Central memory CD8-positive, alpha-beta T cell (primary cell): ENCODE measurements at regions not wholly inside any gene's neighbourhood (a gene's known extent, or its start where the extent isn't known, plus 50 kb on each side); places are given as distances from the start of the nearest gene placed in this dataset.
A peak's percentile ranks its signal among the peaks of the same experiment; 100 is the strongest.
"Not testable (repeated sequence)": the region's sequence is repeated elsewhere in the genome, so short reads cannot be mapped to it uniquely, and the experiment has no call there.

Experiments
- ATAC-seq: fragments of 150-1000 bp; cut with Tn5 transposase; replicated peaks from 2 replicates; pipeline ENCODE4 v1.10.0; 2022; ENCODE audit warnings: mild to moderate bottlenecking, moderate FRiP score, moderate number of reproducible peaks; ENCODE audit not compliant: poor library complexity, severe bottlenecking; ENCODE audit errors: extremely low read depth
- DNase-seq, 2 donors: peaks; one replicate each; pipeline ENCODE4 v3.0.0; 2021; ENCODE audit warnings: low spot score in 2 of 2
- H3K27ac Mint-ChIP-seq: one replicate; pipeline ENCODE4 v1.8.0; 2022; ENCODE audit warnings: low read depth, mild to moderate bottlenecking, moderate library complexity, mixed read lengths
- H3K27me3 Mint-ChIP-seq: one replicate; pipeline ENCODE4 v1.8.0; 2022; ENCODE audit warnings: mixed read lengths
- H3K36me3 Mint-ChIP-seq: one replicate; pipeline ENCODE4 v1.8.0; 2022; ENCODE audit warnings: mild to moderate bottlenecking, moderate library complexity, mixed read lengths; ENCODE audit not compliant: insufficient read depth
- H3K4me1 Mint-ChIP-seq: one replicate; pipeline ENCODE4 v1.8.0; 2022; ENCODE audit warnings: mixed read lengths
- H3K4me3 Mint-ChIP-seq: one replicate; pipeline ENCODE4 v1.8.0; 2022; ENCODE audit warnings: mild to moderate bottlenecking, moderate library complexity, mixed read lengths
- H3K9me3 Mint-ChIP-seq: one replicate; pipeline ENCODE4 v1.8.0; 2022; ENCODE audit warnings: mixed read lengths

DNA sequence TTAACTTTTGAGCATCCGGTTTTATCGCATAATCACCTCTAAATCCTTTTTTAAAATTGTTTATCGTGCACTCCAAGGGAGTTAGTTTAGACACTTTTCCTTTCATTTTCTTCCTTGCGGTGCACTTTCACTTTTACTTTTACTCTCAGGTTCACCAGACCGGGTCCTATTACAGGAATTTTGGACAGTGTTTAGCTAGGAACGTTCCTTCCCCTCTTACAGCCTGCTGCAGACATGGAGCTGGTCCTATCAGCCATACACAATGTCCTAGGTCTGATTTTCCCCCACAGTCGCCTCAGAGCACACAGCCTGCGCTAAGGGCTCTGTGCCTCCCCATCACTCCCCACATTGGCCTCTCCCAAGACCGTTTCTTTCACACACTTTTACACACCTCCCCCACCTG lies 103.9 kb downstream of the ALG10 start:
- Mint-ChIP-seq H3K27ac (peak overlapping the region; percentile 45), H3K36me3 (no peaks in the 10 kb centered on the region), H3K4me1 (peaks cover 17% of the 10 kb centered on the region), H3K4me3 (peak overlapping the region; percentile 67), H3K27me3 (peaks cover 23% of the 10 kb centered on the region), H3K9me3 (peaks cover 5% of the 10 kb centered on the region)
- DNase-seq (no peak), ATAC-seq (no peak)

DNA sequence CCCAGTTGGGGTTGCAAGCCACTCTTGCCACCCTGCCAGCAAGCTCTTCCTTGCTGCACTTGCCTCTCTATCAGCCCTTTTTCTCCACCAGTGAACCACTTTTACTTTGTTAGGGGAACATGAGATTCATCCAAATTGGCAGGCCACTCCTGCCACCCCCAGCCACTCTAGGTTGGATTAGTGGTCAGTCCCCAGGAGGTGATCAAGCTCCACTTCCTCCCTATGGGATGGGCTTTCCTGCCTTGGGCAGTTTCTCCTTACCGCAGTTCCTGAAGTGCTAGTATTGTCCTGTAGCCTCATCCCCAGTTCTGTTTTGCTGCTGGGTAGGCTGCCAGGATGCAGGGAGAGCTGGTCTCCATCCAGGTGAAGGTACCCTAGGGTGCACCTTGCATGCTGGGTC lies 104.5 kb downstream of the ALG10 start:
- ATAC-seq (no peak), DNase-seq (no peak)
- H3K9me3 Mint-ChIP-seq: peaks cover 5% of the 10 kb centered on the region
- peaks cover 17% of the 10 kb centered on the region for H3K4me1 Mint-ChIP-seq
- H3K36me3 Mint-ChIP-seq: no peaks in the 10 kb centered on the region
- peak overlapping the region; percentile 67 for H3K4me3 Mint-ChIP-seq
- H3K27ac Mint-ChIP-seq: peak overlapping the region; percentile 45
- H3K27me3 Mint-ChIP-seq: peaks cover 23% of the 10 kb centered on the region

GRCh38 chr12:34127379-34127778 lies 105.1 kb downstream of the ALG10 start:
- not testable (repeated sequence) for DNase-seq, H3K4me3 Mint-ChIP-seq, ATAC-seq, H3K27ac Mint-ChIP-seq, H3K9me3 Mint-ChIP-seq, H3K36me3 Mint-ChIP-seq
- peaks cover 23% of the 10 kb centered on the region for H3K27me3 Mint-ChIP-seq
- peaks cover 17% of the 10 kb centered on the region for H3K4me1 Mint-ChIP-seq

DNA sequence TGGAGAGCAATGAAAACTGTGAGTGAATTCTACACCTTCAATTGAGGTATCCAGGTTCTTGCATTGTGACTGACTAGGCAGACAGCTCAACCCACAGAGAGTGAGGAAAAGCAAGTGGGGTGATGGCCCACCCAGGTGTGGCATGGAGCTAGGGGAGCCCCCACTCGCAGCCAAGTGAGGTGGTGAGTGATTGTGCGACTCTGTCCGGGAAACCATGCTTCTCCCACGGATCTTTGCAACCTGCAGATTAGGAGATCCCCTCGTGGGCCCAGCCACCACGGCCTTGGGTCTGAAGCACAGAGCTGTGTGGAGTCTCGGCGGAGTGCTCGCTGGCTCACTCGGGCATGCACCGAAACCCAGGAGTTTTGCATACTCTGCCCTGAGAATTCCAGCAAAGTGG lies 120.1 kb downstream of the ALG10 start:
- H3K9me3 Mint-ChIP-seq: no peaks in the 10 kb centered on the region
- H3K36me3 Mint-ChIP-seq: no peaks in the 10 kb centered on the region
- DNase-seq: no peak
- peaks cover 21% of the 10 kb centered on the region for H3K27me3 Mint-ChIP-seq
- no peak overlapping the region for H3K27ac Mint-ChIP-seq
- H3K4me3 Mint-ChIP-seq: no peak overlapping the region
- H3K4me1 Mint-ChIP-seq: no peaks in the 10 kb centered on the region
- ATAC-seq: no peak

DNA sequence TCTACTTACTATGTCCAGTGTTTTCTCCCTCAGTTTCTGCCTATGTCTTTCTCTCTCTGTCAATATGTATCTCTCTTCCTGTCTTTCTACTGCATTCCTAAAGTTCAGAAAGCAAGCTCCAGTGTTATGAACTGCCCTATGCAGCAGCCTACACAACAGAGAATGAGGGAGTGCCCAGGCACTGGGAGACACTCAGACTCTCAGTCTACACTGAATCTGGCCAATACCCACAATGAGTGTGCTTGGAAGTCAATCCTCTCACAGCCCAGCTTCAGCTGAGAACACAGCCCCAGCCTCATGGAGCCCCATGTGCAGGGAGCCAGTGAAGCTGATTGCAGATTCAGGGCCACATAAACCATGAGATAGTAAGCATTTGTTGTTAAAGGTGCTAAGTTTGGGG lies 128.7 kb downstream of the ALG10 start:
- peaks cover under 1% of the 10 kb centered on the region for H3K27me3 Mint-ChIP-seq
- no peak overlapping the region for H3K27ac Mint-ChIP-seq
- no peak for ATAC-seq
- no peaks in the 10 kb centered on the region for H3K9me3 Mint-ChIP-seq
- no peaks in the 10 kb centered on the region for H3K36me3 Mint-ChIP-seq
- H3K4me3 Mint-ChIP-seq: no peak overlapping the region
- DNase-seq: no peak
- H3K4me1 Mint-ChIP-seq: no peaks in the 10 kb centered on the region

DNA sequence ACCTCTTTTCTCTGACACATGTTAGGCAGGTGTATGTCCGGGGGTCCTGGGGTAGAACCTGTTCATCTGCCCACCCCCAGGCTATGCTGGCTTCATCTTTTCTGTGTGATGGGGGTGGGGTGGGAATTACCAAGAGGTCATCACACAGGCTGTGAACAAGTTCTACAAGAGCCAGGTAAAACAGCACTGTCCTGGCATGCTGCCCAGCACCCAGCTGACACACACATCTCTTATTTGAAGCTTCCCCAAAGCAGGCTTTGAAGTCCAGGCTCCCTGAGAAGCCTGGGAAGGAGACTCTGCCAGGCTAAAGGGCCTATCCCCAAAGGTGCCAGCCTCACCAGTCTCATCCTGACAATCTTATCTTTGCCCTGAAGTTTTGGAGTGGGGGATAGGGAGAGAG lies 141.1 kb downstream of the ALG10 start:
- no peak for ATAC-seq
- Mint-ChIP-seq H3K27ac (no peak overlapping the region), H3K9me3 (no peaks in the 10 kb centered on the region), H3K4me1 (no peaks in the 10 kb centered on the region), H3K4me3 (no peak overlapping the region), H3K36me3 (no peaks in the 10 kb centered on the region), H3K27me3 (peaks cover 23% of the 10 kb centered on the region)
- DNase-seq: no peak

- H3K27me3 Mint-ChIP-seq: peaks cover 9% of the 10 kb centered on the region
- no peaks in the 10 kb centered on the region for H3K4me1 Mint-ChIP-seq
- DNase-seq (no peak), ATAC-seq (no peak)
- H3K36me3 Mint-ChIP-seq: no peaks in the 10 kb centered on the region
- H3K27ac Mint-ChIP-seq: no peak overlapping the region
- H3K4me3 Mint-ChIP-seq: no peak overlapping the region
- no peaks in the 10 kb centered on the region for H3K9me3 Mint-ChIP-seq
Measured at GRCh38 chr12:34166427-34167060, 144.2 kb downstream of the ALG10 start.

GRCh38 chr12:34168507-34168906 lies 146.2 kb downstream of the ALG10 start:
- H3K4me1 Mint-ChIP-seq: not testable (repeated sequence)

GRCh38 chr12:34186492-34186891 lies 164.2 kb downstream of the ALG10 start:
- no peak overlapping the region for H3K27ac Mint-ChIP-seq
- H3K4me1 Mint-ChIP-seq: no peaks in the 10 kb centered on the region
- no peak for ATAC-seq
- DNase-seq: no peak
- H3K4me3 Mint-ChIP-seq: no peak overlapping the region
- peaks cover 14% of the 10 kb centered on the region for H3K27me3 Mint-ChIP-seq
- H3K9me3 Mint-ChIP-seq: no peaks in the 10 kb centered on the region
- H3K36me3 Mint-ChIP-seq: no peaks in the 10 kb centered on the region

More at GRCh38 chr12:34168507-34168906, 146.2 kb downstream of the ALG10 start:
- not testable (repeated sequence) for H3K36me3 Mint-ChIP-seq, H3K9me3 Mint-ChIP-seq, ATAC-seq, H3K27ac Mint-ChIP-seq, H3K4me3 Mint-ChIP-seq, H3K27me3 Mint-ChIP-seq, DNase-seq

GRCh38 chr12:34188974-34189373 lies 166.7 kb downstream of the ALG10 start:
- no peak for DNase-seq
- no peaks in the 10 kb centered on the region for H3K4me1 Mint-ChIP-seq
- no peak overlapping the region for H3K27ac Mint-ChIP-seq
- ATAC-seq: no peak
- no peaks in the 10 kb centered on the region for H3K9me3 Mint-ChIP-seq
- no peak overlapping the region for H3K4me3 Mint-ChIP-seq
- H3K27me3 Mint-ChIP-seq: peaks cover 18% of the 10 kb centered on the region
- no peaks in the 10 kb centered on the region for H3K36me3 Mint-ChIP-seq

- Mint-ChIP-seq H3K27ac (no peak overlapping the region), H3K27me3 (peaks cover 29% of the 10 kb centered on the region), H3K4me3 (no peak overlapping the region), H3K36me3 (peaks cover 2% of the 10 kb centered on the region), H3K4me1 (no peaks in the 10 kb centered on the region), H3K9me3 (no peaks in the 10 kb centered on the region)
- DNase-seq (no peak), ATAC-seq (no peak)
Measured at GRCh38 chr12:34190054-34190453, 167.8 kb downstream of the ALG10 start.

- Mint-ChIP-seq H3K9me3 (no peaks in the 10 kb centered on the region), H3K27ac (no peak overlapping the region), H3K36me3 (peaks cover 2% of the 10 kb centered on the region), H3K27me3 (peaks cover 33% of the 10 kb centered on the region), H3K4me1 (no peaks in the 10 kb centered on the region), H3K4me3 (no peak overlapping the region)
- DNase-seq: no peak
- ATAC-seq: no peak
Measured at GRCh38 chr12:34198924-34199323, 176.6 kb downstream of the ALG10 start.

DNA sequence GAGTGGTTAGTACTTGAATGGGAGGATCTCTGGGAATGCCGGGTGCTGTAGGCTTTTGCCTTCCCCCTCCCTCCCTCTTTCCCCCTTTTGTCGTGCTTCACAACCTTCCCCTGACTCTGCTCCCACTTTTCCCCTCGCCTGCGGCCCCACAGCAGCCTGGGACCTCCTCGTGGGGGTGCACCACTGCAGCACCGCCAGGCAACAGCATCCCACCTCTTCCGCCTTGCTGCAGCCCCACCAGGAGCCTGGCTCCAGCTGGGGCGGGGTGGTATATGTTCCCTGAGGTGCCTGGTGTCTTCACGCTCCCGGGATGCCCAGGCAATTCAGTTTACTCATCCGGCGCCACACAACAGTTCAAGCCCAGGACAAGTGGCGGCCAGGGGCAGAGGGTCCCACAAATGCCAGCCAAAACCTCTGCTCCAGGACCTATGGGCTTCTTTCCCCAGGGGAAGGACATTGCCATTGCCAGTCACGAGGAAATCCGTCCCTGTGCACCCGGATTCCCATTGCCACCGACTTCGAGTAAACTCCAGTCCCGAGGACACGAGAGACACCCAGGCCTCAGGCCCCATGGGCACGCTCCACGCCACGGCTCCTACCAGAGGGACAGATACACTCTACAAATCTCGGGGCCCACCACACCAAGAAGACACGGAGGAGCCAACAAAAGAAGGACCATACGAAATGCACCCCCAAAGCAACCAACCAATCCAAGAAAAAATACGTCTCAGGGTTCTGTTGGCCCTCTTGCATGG lies 181.7 kb downstream of the ALG10 start:
- no peaks in the 10 kb centered on the region for H3K27me3 Mint-ChIP-seq
- H3K36me3 Mint-ChIP-seq: no peaks in the 10 kb centered on the region
- H3K9me3 Mint-ChIP-seq: no peaks in the 10 kb centered on the region
- no peak for DNase-seq
- H3K27ac Mint-ChIP-seq: no peak overlapping the region
- ATAC-seq: no peak
- H3K4me3 Mint-ChIP-seq: no peak overlapping the region
- H3K4me1 Mint-ChIP-seq: no peaks in the 10 kb centered on the region
